ENCODE measurements at regions not wholly inside any gene's neighbourhood (a gene's known extent, or its start where the extent isn't known, plus 50 kb on each side); places are given as distances from the start of the nearest gene placed in this dataset.

DNA sequence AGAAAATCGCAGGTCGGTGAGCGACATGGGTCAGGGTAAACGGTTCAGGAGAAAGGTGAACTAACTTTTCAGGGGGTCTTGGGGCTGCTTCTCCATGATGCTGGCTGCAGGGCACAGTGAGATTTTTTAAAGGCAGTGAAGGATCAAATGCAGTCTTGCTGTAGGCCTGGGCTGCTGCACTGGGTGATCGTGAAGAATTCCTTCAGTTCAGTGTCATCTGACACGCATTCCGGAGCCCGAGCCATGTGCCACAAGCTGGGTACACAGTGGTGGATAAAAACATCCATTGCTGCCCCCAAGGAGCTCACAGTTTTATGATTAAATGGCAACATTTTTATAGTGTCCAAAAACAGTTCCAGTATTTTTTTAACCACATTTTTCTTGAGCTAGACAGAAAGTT is 56.3 kb upstream of the GPR12 start:
- no peaks in the 10 kb centered on the region for H3K36me3 ChIP-seq
- H3K27ac ChIP-seq, result no peak overlapping the region
- no peaks in the 10 kb centered on the region for H3K9me3 ChIP-seq
- H3K4me1 ChIP-seq, result peaks cover 0 to 8% (median 0%) of the 10 kb centered on the region in 3 donors
- no peak overlapping the region for H3K4me3 ChIP-seq
- intact Hi-C loops (cut with DNase I), result no loop called here
- H3K27me3 ChIP-seq, result peaks cover 0 to 12% (median 0%) of the 10 kb centered on the region in 4 donors
- 66 to 82% methylated on average over 8 of the region's 8 CpGs for WGBS, 2 donors
- TF ChIP-seq, protein P1, sequence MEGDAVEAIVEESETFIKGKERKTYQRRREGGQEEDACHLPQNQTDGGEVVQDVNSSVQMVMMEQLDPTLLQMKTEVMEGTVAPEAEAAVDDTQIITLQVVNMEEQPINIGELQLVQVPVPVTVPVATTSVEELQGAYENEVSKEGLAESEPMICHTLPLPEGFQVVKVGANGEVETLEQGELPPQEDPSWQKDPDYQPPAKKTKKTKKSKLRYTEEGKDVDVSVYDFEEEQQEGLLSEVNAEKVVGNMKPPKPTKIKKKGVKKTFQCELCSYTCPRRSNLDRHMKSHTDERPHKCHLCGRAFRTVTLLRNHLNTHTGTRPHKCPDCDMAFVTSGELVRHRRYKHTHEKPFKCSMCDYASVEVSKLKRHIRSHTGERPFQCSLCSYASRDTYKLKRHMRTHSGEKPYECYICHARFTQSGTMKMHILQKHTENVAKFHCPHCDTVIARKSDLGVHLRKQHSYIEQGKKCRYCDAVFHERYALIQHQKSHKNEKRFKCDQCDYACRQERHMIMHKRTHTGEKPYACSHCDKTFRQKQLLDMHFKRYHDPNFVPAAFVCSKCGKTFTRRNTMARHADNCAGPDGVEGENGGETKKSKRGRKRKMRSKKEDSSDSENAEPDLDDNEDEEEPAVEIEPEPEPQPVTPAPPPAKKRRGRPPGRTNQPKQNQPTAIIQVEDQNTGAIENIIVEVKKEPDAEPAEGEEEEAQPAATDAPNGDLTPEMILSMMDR (IDR thresholded peaks at IDR 0.05), result no peak
- TF ChIP-seq POLR2A (IDR thresholded peaks at IDR 0.05), result no peak
- DNase-seq, result no peak

DNA sequence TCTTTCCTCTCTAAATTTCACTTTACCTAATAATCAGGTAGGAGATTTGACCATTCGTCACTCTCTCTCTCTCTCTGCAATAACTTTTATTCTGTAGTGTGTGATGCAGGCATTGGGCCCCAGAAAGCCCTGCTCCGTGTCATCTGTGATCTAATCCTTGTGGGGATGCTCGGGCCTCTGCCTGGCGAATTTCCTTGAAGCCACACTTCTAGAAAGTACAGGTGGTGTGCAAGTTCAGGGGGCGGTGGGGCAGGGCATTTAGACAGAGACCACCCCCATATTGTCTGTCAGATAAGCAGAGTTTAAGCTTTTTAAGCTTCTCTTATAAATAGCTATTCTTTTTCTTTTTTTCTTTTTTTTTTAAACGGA is 53.4 kb upstream of the GPR12 start:
- no peak for DNase-seq
- Histone ChIP-seq H3K9me3 (no peaks in the 10 kb centered on the region), H3K27ac (no peak overlapping the region), H3K36me3 (no peaks in the 10 kb centered on the region), H3K27me3 (peaks cover 0 to 21% (median 0%) of the 10 kb centered on the region in 4 donors), H3K4me1 (peaks cover 0 to 8% (median 0%) of the 10 kb centered on the region in 3 donors), H3K4me3 (no peak overlapping the region)
- 34 to 35% methylated on average over 6 of the region's 6 CpGs for WGBS, 2 donors
- TF ChIP-seq POLR2A (IDR thresholded peaks at IDR 0.05), result no peak
- TF ChIP-seq, protein P1 (IDR thresholded peaks at IDR 0.05), result no peak
- intact Hi-C loops (cut with DNase I), result no loop called here

DNA sequence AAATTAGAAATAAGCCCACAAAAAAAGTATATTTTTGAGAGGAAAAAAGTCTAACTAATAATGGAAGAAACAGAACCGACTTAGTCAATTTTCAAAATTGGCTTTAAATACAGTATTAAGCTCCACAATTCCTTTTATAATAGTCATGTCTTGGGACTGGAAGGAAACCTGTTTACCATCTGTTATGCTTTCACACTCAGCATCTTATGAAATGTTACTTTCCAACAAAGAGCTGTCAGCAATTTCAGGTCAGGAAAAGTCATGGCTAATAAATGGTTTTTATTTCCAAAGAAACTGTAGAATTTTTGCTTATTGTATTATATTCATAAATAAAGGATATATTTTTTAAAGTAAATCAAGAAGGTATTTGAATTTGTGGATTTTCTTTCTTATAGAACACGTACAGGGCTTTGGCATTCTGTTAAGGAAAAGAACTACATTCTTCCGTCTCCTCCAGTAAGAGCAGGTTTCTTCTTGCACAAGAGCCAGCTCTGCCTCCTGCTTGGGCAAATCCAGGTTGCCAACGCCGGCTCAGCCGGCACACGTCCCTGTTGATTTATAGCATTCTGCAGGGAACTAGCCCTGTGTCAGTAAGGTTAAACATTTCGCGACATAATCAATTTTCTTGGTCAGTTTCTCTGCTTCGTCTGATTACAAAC is 52.9 kb upstream of the GPR12 start:
- Histone ChIP-seq H3K9me3 (no peaks in the 10 kb centered on the region), H3K27ac (no peak overlapping the region), H3K4me1 (peaks cover 0 to 8% (median 0%) of the 10 kb centered on the region in 3 donors), H3K36me3 (no peaks in the 10 kb centered on the region), H3K27me3 (peaks cover 0 to 21% (median 0%) of the 10 kb centered on the region in 4 donors), H3K4me3 (no peak overlapping the region)
- WGBS, 2 donors, result 23 to 33% methylated on average over 10 of the region's 10 CpGs
- TF ChIP-seq, protein P1 (IDR thresholded peaks at IDR 0.05), result no peak
- no peak for TF ChIP-seq POLR2A (IDR thresholded peaks at IDR 0.05)
- DNase-seq, result no peak
- intact Hi-C loops (cut with DNase I), result no loop called here

DNA sequence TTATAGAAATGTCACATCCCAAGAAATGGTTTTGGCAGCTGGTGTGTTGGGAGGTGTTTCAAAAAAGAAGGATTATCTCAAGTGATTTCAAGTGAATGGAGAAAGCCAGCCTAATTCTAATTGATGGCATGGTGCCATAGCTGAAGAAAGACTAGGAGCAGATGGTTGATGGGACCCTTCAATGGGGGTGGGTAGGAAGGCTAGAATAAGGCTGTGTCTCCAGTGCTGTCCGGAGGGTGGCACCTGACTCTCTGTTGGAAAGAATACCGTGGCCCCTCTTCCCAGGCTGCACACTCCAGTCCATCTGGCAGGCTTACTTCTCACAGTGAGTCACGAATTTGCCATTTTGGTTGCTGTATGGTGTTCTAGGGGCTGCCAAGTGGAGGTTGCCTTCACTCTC is 51.0 kb upstream of the GPR12 start:
- intact Hi-C loops (cut with DNase I), result no loop called here
- 34 to 59% methylated on average over 3 of the region's 3 CpGs for WGBS, 2 donors
- H3K36me3 ChIP-seq, result no peaks in the 10 kb centered on the region
- no peak for DNase-seq
- no peak overlapping the region for H3K27ac ChIP-seq
- no peak overlapping the region for H3K4me3 ChIP-seq
- H3K4me1 ChIP-seq, result peaks cover 0 to 8% (median 0%) of the 10 kb centered on the region in 3 donors
- TF ChIP-seq POLR2A (IDR thresholded peaks at IDR 0.05), result no peak
- peaks cover 0 to 21% (median 0%) of the 10 kb centered on the region in 4 donors for H3K27me3 ChIP-seq
- H3K9me3 ChIP-seq, result no peaks in the 10 kb centered on the region

Small RNA genes lying in the stretch of these regions (small RNA-seq; reads per million reads assigned to genes)
- gene RPS21P8, result 0 reads per million in 4 donors
